ENCODE measurements at regions not wholly inside any gene's neighbourhood (a gene's known extent, or its start where the extent isn't known, plus 50 kb on each side); places are given as distances from the start of the nearest gene placed in this dataset.

GRCh38 chr1:102102276-102102780 lies 105.6 kb upstream of the OLFM3 start:
- no peak overlapping the region for H3K18ac ChIP-seq (ENCODE audit: insufficient read length, low read depth, low read length)
- H2BK120ac ChIP-seq (ENCODE audit: low read depth, low read length, poor library complexity, severe bottlenecking), result no peak overlapping the region
- no peaks in the 10 kb centered on the region for H3K27me3 ChIP-seq (ENCODE audit: insufficient read depth, low read length)
- H3K56ac ChIP-seq (ENCODE audit: insufficient read length, low read depth, low read length), result no peak overlapping the region
- H4K91ac ChIP-seq (ENCODE audit: insufficient read length, low read depth, low read length), result no peak overlapping the region
- no peak overlapping the region for H2AFZ ChIP-seq (ENCODE audit: low read length)
- Mint-ChIP-seq H3K36me3 (ENCODE audit: insufficient read depth in 1 of 3, low read depth in 3 of 3) (peaks cover 0 to 14% (median 2%) of the 10 kb centered on the region in 3 experiments; a peak in 3 of 7 replicates), H3K27me3 (ENCODE audit: low read depth) (no peaks in the 10 kb centered on the region), H3K9me3 (peaks cover 0 to 3% of the 10 kb centered on the region in 2 experiments; a peak in 2 of 5 replicates), H3K4me3 (no peak overlapping the region), H3K4me1 (peaks cover 46 to 50% of the 10 kb centered on the region in 2 experiments), H3K27ac (peak overlapping the region in 1 of 3 experiments; percentile 36; a peak in 1 of 7 replicates)
- H2AK5ac ChIP-seq (ENCODE audit: insufficient read length, low read length), result no peak overlapping the region
- no peaks in the 10 kb centered on the region for H3K79me2 ChIP-seq (ENCODE audit: insufficient read depth, low read length)
- H2BK15ac ChIP-seq (ENCODE audit: low read depth, low read length), result no peak overlapping the region
- DNase-seq, result no peak
- no peak overlapping the region for H4K5ac ChIP-seq (ENCODE audit: insufficient read length, low read depth, low read length)
- no peak overlapping the region for H3K4me2 ChIP-seq (ENCODE audit: insufficient read depth, insufficient read length, low read length)
- no peak overlapping the region for H4K8ac ChIP-seq (replicated peaks; ENCODE audit: insufficient read length, low read depth, low read length)
- no CpG with 5 or more reads among the region's 3 CpGs for WGBS (ENCODE audit: extremely low coverage, insufficient read length, low lambda C conversion rate)
- no peak for TF ChIP-seq CTCF (conservative IDR thresholded peaks at IDR 0.05)
- H3K9me3 ChIP-seq (ENCODE audit: control insufficient read depth, low read depth, low read length), result no peaks in the 10 kb centered on the region
- H3K4me1 ChIP-seq (ENCODE audit: insufficient read depth, low read length), result peaks cover 5% of the 10 kb centered on the region; the same call in 1 of the 2 replicates
- no peaks in the 10 kb centered on the region for H3K23me2 ChIP-seq (ENCODE audit: insufficient read length, low read depth, low read length, poor library complexity, severe bottlenecking)
- no peaks in the 10 kb centered on the region for H3K79me1 ChIP-seq (ENCODE audit: insufficient read depth, low read depth, low read length, poor library complexity, severe bottlenecking)
- H2BK20ac ChIP-seq (ENCODE audit: low read depth, low read length, poor library complexity, severe bottlenecking), result no peak overlapping the region
- no peak overlapping the region for H2BK12ac ChIP-seq (ENCODE audit: insufficient read length, low read depth, low read length)
- H3K9ac ChIP-seq (ENCODE audit: extremely low read depth, insufficient read length, low read length), result no peak overlapping the region
- no peaks in the 10 kb centered on the region for H4K20me1 ChIP-seq (ENCODE audit: control insufficient read depth, insufficient read depth, insufficient read length)
- H3K14ac ChIP-seq (ENCODE audit: insufficient read depth, low read length), result no peak overlapping the region
- no peak overlapping the region for H3K27ac ChIP-seq (ENCODE audit: insufficient read length, low read depth, low read length)
- no peak overlapping the region for H2BK5ac ChIP-seq (ENCODE audit: insufficient read length, low read length)
- no peak overlapping the region for H3K4ac ChIP-seq (ENCODE audit: low read depth, low read length)
- H3K23ac ChIP-seq (ENCODE audit: insufficient read length, low read depth, low read length), result no peak overlapping the region
- H3T11ph ChIP-seq (ENCODE audit: low read length), result no peak overlapping the region
